Ecto neural progenitor cell (in vitro differentiated cells): ENCODE measurements at regions not wholly inside any gene's neighbourhood (a gene's known extent, or its start where the extent isn't known, plus 50 kb on each side); places are given as distances from the start of the nearest gene placed in this dataset.
"Not testable (repeated sequence)": the region's sequence is repeated elsewhere in the genome, so short reads cannot be mapped to it uniquely, and the experiment has no call there.

Source experiments
- DNase-seq: peaks from one replicate; pipeline ENCODE4 v3.0.0-alpha.2; 2018; ENCODE audit warnings: low spot score

- DNase-seq = no peak
These were observed 864.1 kb downstream of the PCDH17 start for GRCh38 chr13:58495668-58496067.

DNA sequence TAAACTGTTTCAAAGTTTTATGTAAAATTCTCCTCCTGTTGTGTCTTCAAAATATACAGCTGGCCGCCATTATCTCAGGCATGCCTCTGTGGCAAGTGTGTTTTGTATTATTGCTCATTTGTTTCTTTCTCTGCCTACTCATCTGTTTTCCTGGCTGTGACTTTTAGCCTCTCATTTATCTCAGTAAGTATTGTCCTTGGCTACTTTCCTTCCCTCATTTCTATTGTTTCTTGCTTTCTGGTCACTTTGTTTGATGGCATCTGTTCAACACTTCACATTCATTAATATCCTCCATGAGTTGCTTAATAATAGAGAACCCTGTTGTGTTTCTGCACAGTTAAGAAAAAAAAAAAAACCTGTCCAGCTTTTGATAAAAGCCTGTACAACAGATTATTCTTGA is 869.4 kb downstream of the PCDH17 start:
- no peak for DNase-seq

- DNase-seq = not testable (repeated sequence)
These were observed 872.7 kb downstream of the PCDH17 start for GRCh38 chr13:58504202-58504700.

GRCh38 chr13:58505262-58505920 is 873.8 kb downstream of the PCDH17 start:
- DNase-seq = not testable (repeated sequence)

- DNase-seq = no peak
These were observed 896.8 kb downstream of the PCDH17 start for GRCh38 chr13:58528351-58528750.

DNA sequence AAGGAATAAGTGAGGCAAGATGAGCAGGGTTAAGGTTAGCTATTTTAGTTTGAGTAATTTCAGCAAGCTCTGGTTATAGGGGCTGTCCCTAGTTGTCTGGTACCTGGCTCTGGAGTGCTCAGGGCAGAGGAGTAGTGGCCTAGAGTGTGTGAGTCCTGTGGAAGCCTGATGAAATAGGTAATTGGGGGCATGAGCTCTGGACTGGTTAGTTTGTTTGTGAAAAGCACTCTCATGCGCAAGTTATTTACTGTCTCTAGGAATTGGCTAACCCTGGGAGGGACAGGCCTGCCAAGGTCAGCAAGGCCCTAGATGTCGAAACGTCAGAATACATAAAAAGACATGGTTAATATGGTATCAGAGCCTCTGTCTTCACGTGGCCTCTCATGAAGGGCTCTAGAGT is 900.1 kb downstream of the PCDH17 start:
- DNase-seq = no peak

DNA sequence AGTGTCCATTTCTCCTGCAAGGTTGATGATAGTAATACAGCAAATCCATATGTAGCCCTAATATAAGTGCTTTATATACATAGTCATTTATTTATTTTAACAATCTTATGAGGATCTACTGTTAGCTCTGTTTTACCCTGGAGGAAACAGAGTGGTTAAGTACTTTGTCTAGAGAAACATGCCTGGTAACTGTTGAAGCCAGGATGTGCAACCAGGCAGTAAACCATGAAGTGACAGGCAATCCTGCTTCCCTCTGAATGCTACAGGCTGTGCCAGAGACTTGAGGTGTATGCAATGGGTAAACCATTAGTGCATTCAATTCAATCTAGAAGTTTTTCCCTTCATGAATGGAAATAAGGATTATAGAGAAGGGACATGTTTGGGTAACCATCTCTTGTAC is 911.0 kb downstream of the PCDH17 start:
- no peak for DNase-seq

GRCh38 chr13:58547419-58547818 is 915.9 kb downstream of the PCDH17 start:
- DNase-seq = no peak

DNA sequence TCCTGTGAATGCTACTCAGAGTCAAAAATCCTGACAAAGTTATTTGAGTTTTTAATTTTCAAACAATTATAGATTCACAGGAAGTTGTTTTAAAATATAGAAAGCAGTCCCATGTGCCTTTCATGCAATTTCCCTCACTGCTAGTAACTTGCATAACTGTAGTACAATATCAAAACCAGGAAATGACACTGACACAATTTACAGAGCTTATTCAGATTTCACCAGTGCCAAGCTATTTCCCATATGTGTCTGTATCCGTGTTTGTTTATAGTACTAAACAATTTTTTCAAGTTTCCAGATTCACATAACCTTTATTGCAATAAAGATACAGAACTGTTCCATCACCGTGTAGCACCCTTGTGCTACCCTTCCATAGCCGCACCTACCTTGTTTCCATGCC is 934.6 kb downstream of the PCDH17 start:
- DNase-seq = no peak

- DNase-seq = no peak
These were observed 942.2 kb downstream of the PCDH17 start for GRCh38 chr13:58573743-58574142.

- DNase-seq = no peak
These were observed 943.2 kb downstream of the PCDH17 start for GRCh38 chr13:58574791-58575190.

GRCh38 chr13:58579468-58579867 is 947.9 kb downstream of the PCDH17 start:
- DNase-seq = no peak

- no peak for DNase-seq
These were observed 952.4 kb downstream of the PCDH17 start for GRCh38 chr13:58583966-58584365.

GRCh38 chr13:58584610-58585009 is 953.1 kb downstream of the PCDH17 start:
- no peak for DNase-seq

GRCh38 chr13:58587183-58587582 is 955.6 kb downstream of the PCDH17 start:
- no peak for DNase-seq

DNA sequence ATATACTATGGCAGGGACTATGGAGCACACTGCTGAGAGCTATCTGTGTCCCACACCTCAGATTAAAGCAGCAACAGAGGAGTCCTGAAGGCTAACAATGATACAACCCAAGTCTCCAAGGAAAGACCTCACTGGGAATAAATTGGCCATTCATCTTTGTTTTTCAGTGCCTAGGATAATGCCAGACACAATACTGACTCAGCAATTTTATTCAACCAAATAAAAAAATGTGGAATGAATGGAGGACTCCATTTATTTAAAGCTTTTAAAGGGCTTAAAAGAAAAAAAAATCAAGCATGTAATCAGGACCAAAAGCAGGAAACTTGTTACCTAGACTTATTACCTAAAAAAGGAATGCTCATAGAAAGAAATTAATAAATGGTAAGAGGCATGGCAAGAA is 960.5 kb downstream of the PCDH17 start:
- no peak for DNase-seq

GRCh38 chr13:58592786-58593185 is 961.2 kb downstream of the PCDH17 start:
- no peak for DNase-seq

DNA sequence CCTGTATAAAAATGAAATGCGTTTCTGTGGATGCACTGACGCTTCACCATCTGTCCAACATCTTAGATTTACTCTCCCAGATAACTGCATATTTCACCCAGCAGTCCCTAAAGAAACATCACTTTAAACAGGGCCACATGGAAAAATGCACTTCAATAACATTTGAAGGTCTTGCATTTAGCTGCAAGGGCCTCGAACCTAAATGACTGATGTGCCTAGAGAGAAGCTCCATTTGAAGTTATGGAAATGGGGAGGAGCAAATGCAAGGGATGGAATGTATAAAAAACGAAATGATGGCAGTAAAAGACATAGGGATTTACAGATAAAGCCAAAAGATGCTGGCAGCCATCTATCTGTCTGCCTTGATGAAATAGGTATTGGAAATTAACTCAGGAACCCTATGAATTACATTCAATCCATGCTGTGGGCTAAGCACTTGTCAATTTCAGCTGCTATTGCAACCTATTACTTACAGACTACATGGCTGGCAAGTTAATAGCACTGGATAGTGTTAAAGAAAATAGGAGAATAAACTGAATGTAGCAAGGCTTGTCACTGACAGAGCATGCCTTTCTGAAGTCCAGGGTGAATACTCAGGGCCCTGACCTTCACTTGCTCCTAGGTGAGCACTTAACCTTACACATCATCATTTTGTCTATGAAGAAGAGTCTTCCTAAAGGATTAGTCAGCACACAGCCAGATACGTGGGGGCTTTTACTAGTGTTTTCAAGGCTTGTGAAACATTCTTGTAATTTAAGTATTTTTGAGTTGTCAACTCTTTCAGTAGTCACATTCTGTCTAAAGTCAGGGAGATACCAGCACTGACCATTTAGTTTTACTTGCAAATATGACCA is 963.4 kb downstream of the PCDH17 start:
- no peak for DNase-seq

DNA sequence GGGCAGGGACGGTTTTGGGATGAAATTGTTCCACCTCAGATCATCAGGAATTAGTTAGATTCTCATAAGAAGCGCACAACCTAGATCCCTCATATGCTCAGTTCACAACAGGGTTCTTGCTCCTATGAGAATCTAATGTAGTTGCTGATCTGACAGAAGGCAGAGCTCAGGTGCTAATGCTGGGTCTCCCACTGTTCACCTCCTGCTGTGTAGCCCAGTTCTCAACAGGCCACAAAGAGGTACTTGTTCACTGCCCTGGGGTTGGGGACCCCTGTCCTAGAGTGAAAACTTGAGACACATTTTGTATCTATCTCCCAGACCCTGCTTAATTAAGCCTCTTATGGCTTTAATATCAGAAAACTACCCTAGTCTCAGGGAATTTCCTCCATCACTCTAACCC is 966.0 kb downstream of the PCDH17 start:
- DNase-seq = no peak

- no peak for DNase-seq
These were observed 966.7 kb downstream of the PCDH17 start for GRCh38 chr13:58598241-58598640.

- no peak for DNase-seq
These were observed 979.6 kb downstream of the PCDH17 start for GRCh38 chr13:58611117-58611516.

DNA sequence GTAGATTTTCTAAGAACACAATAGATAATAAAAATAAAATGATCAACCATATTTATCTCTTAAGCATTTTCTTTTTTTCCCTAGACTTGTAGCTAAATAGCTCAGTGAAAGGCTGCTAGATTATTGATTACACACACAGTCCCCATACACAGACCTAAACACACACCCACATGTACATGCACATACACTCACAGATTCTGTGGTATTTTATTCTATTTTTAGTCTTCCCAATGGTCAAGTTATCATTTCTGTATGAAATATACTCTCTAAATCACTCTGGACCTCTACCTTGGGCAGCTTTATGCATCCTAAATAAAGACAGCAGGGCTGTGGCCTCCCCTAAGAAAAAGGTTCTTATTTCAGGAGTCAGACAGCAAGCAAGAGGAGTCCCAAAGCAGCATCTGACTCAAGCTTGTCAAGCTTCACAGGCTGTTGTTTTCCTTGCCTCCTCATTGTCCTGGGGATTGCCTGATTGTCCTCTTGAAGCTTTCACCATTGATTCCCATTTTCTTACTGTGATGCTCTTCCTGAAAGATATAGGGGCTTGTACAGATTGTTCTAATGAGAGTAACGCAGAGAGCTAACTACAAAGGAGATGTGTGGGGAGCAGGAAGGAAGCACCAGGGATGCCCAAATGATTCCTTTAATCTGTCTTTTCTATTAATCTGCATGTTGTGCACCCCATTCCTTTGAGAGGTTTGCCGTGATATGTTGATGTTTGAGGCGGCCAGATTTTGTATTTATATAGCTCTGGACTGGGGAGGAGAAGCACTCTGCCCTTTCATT is 986.5 kb downstream of the PCDH17 start:
- DNase-seq = no peak
